T-helper 17 cell (primary cell): ENCODE measurements at regions not wholly inside any gene's neighbourhood (a gene's known extent, or its start where the extent isn't known, plus 50 kb on each side); places are given as distances from the start of the nearest gene placed in this dataset.
"Not testable (repeated sequence)": the region's sequence is repeated elsewhere in the genome, so short reads cannot be mapped to it uniquely, and the experiment has no call there.

Experiments used
- ATAC-seq: fragments of 150-1000 bp; cut with Tn5 transposase; 2 replicates; pipeline ENCODE4 v1.10.0; 2021; ENCODE audit warnings: mild to moderate bottlenecking, moderate library complexity
- DNase-seq, 3 donors: peaks; one replicate each; pipeline versions ENCODE4 v3.0.0 to v3.0.0-alpha.2; 2020 to 2021
- H3K9me3 ChIP-seq: one replicate; pipeline ENCODE4 v1.7.0; 2013; ENCODE audit warnings: low read length, mild to moderate bottlenecking; ENCODE audit not compliant: control insufficient read depth, poor library complexity, severe bottlenecking
- H3K27ac Mint-ChIP-seq: one replicate; pipeline ENCODE4 v1.8.0; 2022; ENCODE audit warnings: mild to moderate bottlenecking, moderate library complexity, mixed read lengths
- H3K27me3 Mint-ChIP-seq: one replicate; pipeline ENCODE4 v1.8.0; 2022; ENCODE audit warnings: mixed read lengths
- H3K36me3 Mint-ChIP-seq: one replicate; pipeline ENCODE4 v1.8.0; 2022; ENCODE audit warnings: low read depth, mixed read lengths
- H3K4me1 Mint-ChIP-seq: one replicate; pipeline ENCODE4 v1.8.0; 2022; ENCODE audit warnings: mild to moderate bottlenecking, mixed read lengths
- H3K4me3 Mint-ChIP-seq: one replicate; pipeline ENCODE4 v1.8.0; 2022; ENCODE audit warnings: mild to moderate bottlenecking, moderate library complexity, mixed read lengths

- Mint-ChIP-seq H3K4me3 (no peak overlapping the region), H3K36me3 (no peaks in the 10 kb centered on the region), H3K27ac (no peak overlapping the region), H3K4me1 (no peaks in the 10 kb centered on the region), H3K27me3 (no peaks in the 10 kb centered on the region)
- no peak for ATAC-seq
- H3K9me3 ChIP-seq, result no peaks in the 10 kb centered on the region
- DNase-seq, result no peak
Measured at GRCh38 chrX:124764354-124764753, 418.0 kb downstream of the SH2D1A start.

- Mint-ChIP-seq H3K27me3 (no peaks in the 10 kb centered on the region), H3K36me3 (no peaks in the 10 kb centered on the region), H3K4me1 (no peaks in the 10 kb centered on the region), H3K4me3 (no peak overlapping the region), H3K27ac (no peak overlapping the region)
- DNase-seq, result no peak
- ATAC-seq, result no peak
- no peaks in the 10 kb centered on the region for H3K9me3 ChIP-seq
Measured at GRCh38 chrX:124769166-124769565, 422.8 kb downstream of the SH2D1A start.

- no peaks in the 10 kb centered on the region for H3K27me3 Mint-ChIP-seq
Measured at GRCh38 chrX:124771292-124771691, 424.9 kb downstream of the SH2D1A start.

GRCh38 chrX:124788253-124788652, 441.9 kb downstream of the SH2D1A start:
- not testable (repeated sequence) for DNase-seq, H3K27me3 Mint-ChIP-seq, H3K36me3 Mint-ChIP-seq, H3K4me1 Mint-ChIP-seq, H3K4me3 Mint-ChIP-seq, ATAC-seq, H3K9me3 ChIP-seq, H3K27ac Mint-ChIP-seq

More at GRCh38 chrX:124771292-124771691, 424.9 kb downstream of the SH2D1A start:
- no peak for ATAC-seq
- no peak for DNase-seq
- Mint-ChIP-seq H3K36me3 (no peaks in the 10 kb centered on the region), H3K4me1 (no peaks in the 10 kb centered on the region), H3K27ac (no peak overlapping the region), H3K4me3 (no peak overlapping the region)
- H3K9me3 ChIP-seq, result no peaks in the 10 kb centered on the region

GRCh38 chrX:124789874-124790273, 443.5 kb downstream of the SH2D1A start:
- H3K27ac Mint-ChIP-seq, ATAC-seq, H3K4me3 Mint-ChIP-seq, H3K9me3 ChIP-seq, H3K27me3 Mint-ChIP-seq, H3K36me3 Mint-ChIP-seq, H3K4me1 Mint-ChIP-seq, DNase-seq: not testable (repeated sequence)

- Mint-ChIP-seq H3K4me3 (no peak overlapping the region), H3K27me3 (no peaks in the 10 kb centered on the region), H3K36me3 (peaks cover 2% of the 10 kb centered on the region), H3K4me1 (no peaks in the 10 kb centered on the region), H3K27ac (no peak overlapping the region)
- DNase-seq (no peak), ATAC-seq (no peak)
- H3K9me3 ChIP-seq, result no peaks in the 10 kb centered on the region
Measured at GRCh38 chrX:124791492-124792095, 445.2 kb downstream of the SH2D1A start.

GRCh38 chrX:124796989-124797388, 450.6 kb downstream of the SH2D1A start:
- H3K9me3 ChIP-seq, result peaks cover 3% of the 10 kb centered on the region
- Mint-ChIP-seq H3K4me1 (no peaks in the 10 kb centered on the region), H3K27me3 (no peaks in the 10 kb centered on the region), H3K36me3 (peaks cover 4% of the 10 kb centered on the region), H3K4me3 (no peak overlapping the region), H3K27ac (no peak overlapping the region)
- DNase-seq, result no peak
- no peak for ATAC-seq

GRCh38 chrX:124804962-124805361, 458.6 kb downstream of the SH2D1A start:
- peaks cover 2% of the 10 kb centered on the region for H3K36me3 Mint-ChIP-seq
- no peaks in the 10 kb centered on the region for H3K4me1 Mint-ChIP-seq
- H3K27ac Mint-ChIP-seq, result no peak overlapping the region
- no peaks in the 10 kb centered on the region for H3K27me3 Mint-ChIP-seq
- ATAC-seq (no peak), DNase-seq (no peak)
- H3K9me3 ChIP-seq, result no peaks in the 10 kb centered on the region
- no peak overlapping the region for H3K4me3 Mint-ChIP-seq

GRCh38 chrX:124805486-124805885, 459.1 kb downstream of the SH2D1A start:
- peaks cover 1% of the 10 kb centered on the region for H3K36me3 Mint-ChIP-seq
- ATAC-seq, result no peak
- no peak overlapping the region for H3K4me3 Mint-ChIP-seq
- no peaks in the 10 kb centered on the region for H3K9me3 ChIP-seq
- H3K4me1 Mint-ChIP-seq, result no peaks in the 10 kb centered on the region
- no peaks in the 10 kb centered on the region for H3K27me3 Mint-ChIP-seq
- no peak for DNase-seq
- H3K27ac Mint-ChIP-seq, result no peak overlapping the region

- H3K9me3 ChIP-seq, result no peaks in the 10 kb centered on the region
- H3K27ac Mint-ChIP-seq, result no peak overlapping the region
Measured at GRCh38 chrX:124814106-124814505, 467.7 kb downstream of the SH2D1A start.

GRCh38 chrX:124818033-124818432, 471.7 kb downstream of the SH2D1A start:
- ATAC-seq (no peak), DNase-seq (no peak)
- Mint-ChIP-seq H3K27ac (no peak overlapping the region), H3K4me1 (no peaks in the 10 kb centered on the region), H3K36me3 (no peaks in the 10 kb centered on the region), H3K4me3 (no peak overlapping the region), H3K27me3 (no peaks in the 10 kb centered on the region)
- H3K9me3 ChIP-seq, result no peaks in the 10 kb centered on the region

More at GRCh38 chrX:124814106-124814505, 467.7 kb downstream of the SH2D1A start:
- Mint-ChIP-seq H3K4me1 (no peaks in the 10 kb centered on the region), H3K27me3 (no peaks in the 10 kb centered on the region), H3K4me3 (no peak overlapping the region), H3K36me3 (peaks cover 2% of the 10 kb centered on the region)
- no peak for ATAC-seq
- DNase-seq, result no peak

GRCh38 chrX:124818764-124819163, 472.4 kb downstream of the SH2D1A start:
- Mint-ChIP-seq H3K4me3 (no peak overlapping the region), H3K27me3 (no peaks in the 10 kb centered on the region), H3K36me3 (no peaks in the 10 kb centered on the region), H3K4me1 (no peaks in the 10 kb centered on the region), H3K27ac (no peak overlapping the region)
- DNase-seq (no peak), ATAC-seq (no peak)
- no peaks in the 10 kb centered on the region for H3K9me3 ChIP-seq

- Mint-ChIP-seq H3K27ac (no peak overlapping the region), H3K36me3 (no peaks in the 10 kb centered on the region), H3K4me1 (no peaks in the 10 kb centered on the region), H3K4me3 (no peak overlapping the region), H3K27me3 (no peaks in the 10 kb centered on the region)
- H3K9me3 ChIP-seq, result no peaks in the 10 kb centered on the region
- ATAC-seq (no peak), DNase-seq (no peak)
Measured at GRCh38 chrX:124820738-124821137, 474.4 kb downstream of the SH2D1A start.

GRCh38 chrX:124827258-124827845, 481.0 kb downstream of the SH2D1A start:
- Mint-ChIP-seq H3K4me1 (peaks cover 5% of the 10 kb centered on the region), H3K27ac (no peak overlapping the region), H3K4me3 (no peak overlapping the region), H3K27me3 (no peaks in the 10 kb centered on the region), H3K36me3 (no peaks in the 10 kb centered on the region)
- no peaks in the 10 kb centered on the region for H3K9me3 ChIP-seq
- no peak for DNase-seq
- ATAC-seq, result no peak
